ENCODE measurements at regions not wholly inside any gene's neighbourhood (a gene's known extent, or its start where the extent isn't known, plus 50 kb on each side); places are given as distances from the start of the nearest gene placed in this dataset.

DNA sequence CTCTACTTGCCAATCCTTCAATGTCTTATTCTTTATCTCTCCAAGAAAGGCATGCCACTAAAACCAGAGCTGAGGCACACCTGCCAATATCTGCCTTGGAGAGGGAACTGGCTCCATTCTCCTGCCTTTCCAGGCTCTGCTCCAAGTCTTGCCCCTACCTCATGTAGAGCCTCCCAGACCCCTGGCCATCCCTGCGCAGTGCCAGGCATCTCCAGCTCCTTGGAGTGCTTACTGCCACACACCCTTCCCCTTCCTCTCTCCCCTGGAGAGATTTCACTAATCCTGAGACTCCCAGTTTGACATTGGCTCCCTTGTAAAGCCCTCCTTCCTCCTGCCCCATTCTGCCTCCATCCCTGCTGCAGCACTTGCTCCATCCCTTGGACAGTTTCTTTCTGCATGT is 255.2 kb upstream of the ZMIZ1 start:
- Histone ChIP-seq H4K20me1 (ENCODE audit: control insufficient read depth, insufficient read depth, low read length, poor library complexity, severe bottlenecking) (no peaks in the 10 kb centered on the region), H3K36me3 (replicated peaks in 1 of 2; ENCODE audit: control extremely low read depth in 1 of 2, control insufficient read depth in 1 of 2, extremely low read depth in 1 of 2, insufficient read depth in 2 of 2, low read length in 1 of 2) (no peaks in the 10 kb centered on the region), H3K79me2 (ENCODE audit: control insufficient read depth, insufficient read depth, low read length) (no peaks in the 10 kb centered on the region), H3K4me1 (ENCODE audit: control insufficient read depth in 2 of 2, insufficient read depth in 2 of 2, low read length in 2 of 2) (no peaks in the 10 kb centered on the region), H3K4me3 (ENCODE audit: control extremely low read depth in 1 of 5, extremely low read depth in 1 of 5, insufficient read depth in 1 of 5, low read depth in 2 of 5, low read length in 4 of 5) (no peak overlapping the region), H3K9me3 (ENCODE audit: control extremely low read depth in 1 of 3, control insufficient read depth in 2 of 3, insufficient read depth in 1 of 3, low read length in 2 of 3) (no peaks in the 10 kb centered on the region), H3K4me2 (replicated peaks; ENCODE audit: low read depth, low read length, poor library complexity, severe bottlenecking) (no peak overlapping the region), H2AFZ (ENCODE audit: insufficient read depth, low read depth, low read length, poor library complexity, severe bottlenecking) (no peak overlapping the region), H3K27ac (ENCODE audit: low read length in 2 of 2) (no peak overlapping the region), H3K9ac (ENCODE audit: low read length) (no peak overlapping the region), H3K27me3 (replicated peaks in 1 of 4; ENCODE audit: control extremely low read depth in 1 of 4, control insufficient read depth in 3 of 4, insufficient read depth in 4 of 4, low read length in 3 of 4) (peaks cover 0 to 6% (median 0%) of the 10 kb centered on the region in 4 experiments)
- Mint-ChIP-seq H3K27ac (no peak overlapping the region), H3K9me3 (ENCODE audit: insufficient read depth) (no peaks in the 10 kb centered on the region), H3K4me3 (no peak overlapping the region), H3K4me1 (no peaks in the 10 kb centered on the region), H3K27me3 (peaks cover 29% of the 10 kb centered on the region)
- 94% methylated on average over 1 of the region's 1 CpG for WGBS (ENCODE audit: insufficient coverage)
- POLR2A ChIA-PET = no interaction called here
- TF ChIP-seq, protein P1, sequence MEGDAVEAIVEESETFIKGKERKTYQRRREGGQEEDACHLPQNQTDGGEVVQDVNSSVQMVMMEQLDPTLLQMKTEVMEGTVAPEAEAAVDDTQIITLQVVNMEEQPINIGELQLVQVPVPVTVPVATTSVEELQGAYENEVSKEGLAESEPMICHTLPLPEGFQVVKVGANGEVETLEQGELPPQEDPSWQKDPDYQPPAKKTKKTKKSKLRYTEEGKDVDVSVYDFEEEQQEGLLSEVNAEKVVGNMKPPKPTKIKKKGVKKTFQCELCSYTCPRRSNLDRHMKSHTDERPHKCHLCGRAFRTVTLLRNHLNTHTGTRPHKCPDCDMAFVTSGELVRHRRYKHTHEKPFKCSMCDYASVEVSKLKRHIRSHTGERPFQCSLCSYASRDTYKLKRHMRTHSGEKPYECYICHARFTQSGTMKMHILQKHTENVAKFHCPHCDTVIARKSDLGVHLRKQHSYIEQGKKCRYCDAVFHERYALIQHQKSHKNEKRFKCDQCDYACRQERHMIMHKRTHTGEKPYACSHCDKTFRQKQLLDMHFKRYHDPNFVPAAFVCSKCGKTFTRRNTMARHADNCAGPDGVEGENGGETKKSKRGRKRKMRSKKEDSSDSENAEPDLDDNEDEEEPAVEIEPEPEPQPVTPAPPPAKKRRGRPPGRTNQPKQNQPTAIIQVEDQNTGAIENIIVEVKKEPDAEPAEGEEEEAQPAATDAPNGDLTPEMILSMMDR (IDR thresholded peaks at IDR 0.05) = no peak
- TF ChIP-seq EZH2 (IDR thresholded peaks at IDR 0.05; ENCODE audit: borderline replicate concordance, insufficient read depth, low read depth, low read length, poor library complexity, severe bottlenecking) = no peak
- DNase-seq (no peak), ATAC-seq (ENCODE audit: low read depth) (no peak)
- CTCF ChIA-PET = no interaction called here
- intact Hi-C loops (cut with micrococcal nuclease) = no loop called here

DNA sequence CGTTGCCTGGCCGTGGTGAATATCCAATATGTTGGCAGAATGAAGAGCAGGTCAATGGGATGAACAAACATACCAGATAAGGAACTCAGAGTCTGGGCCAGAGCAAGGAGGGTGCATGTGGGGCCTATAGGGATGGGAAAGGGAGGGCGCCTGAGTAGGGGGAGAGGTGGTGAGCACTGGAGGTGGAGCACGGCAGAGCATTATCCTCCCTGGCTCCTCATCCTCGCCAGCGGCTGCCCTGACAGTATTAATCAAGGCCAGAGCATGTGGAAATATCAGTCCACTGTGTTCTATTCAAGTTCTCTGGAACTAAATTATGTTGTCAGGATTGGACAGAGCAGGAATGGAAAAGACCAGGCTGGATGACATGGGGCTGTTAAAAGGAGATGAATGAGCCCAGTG is 254.8 kb upstream of the ZMIZ1 start:
- Histone ChIP-seq H3K9ac (ENCODE audit: low read length) (no peak overlapping the region), H3K4me3 (ENCODE audit: control extremely low read depth in 1 of 5, extremely low read depth in 1 of 5, insufficient read depth in 1 of 5, low read depth in 2 of 5, low read length in 4 of 5) (no peak overlapping the region), H3K79me2 (ENCODE audit: control insufficient read depth, insufficient read depth, low read length) (no peaks in the 10 kb centered on the region), H3K36me3 (replicated peaks in 1 of 2; ENCODE audit: control extremely low read depth in 1 of 2, control insufficient read depth in 1 of 2, extremely low read depth in 1 of 2, insufficient read depth in 2 of 2, low read length in 1 of 2) (no peaks in the 10 kb centered on the region), H3K27me3 (replicated peaks in 1 of 4; ENCODE audit: control extremely low read depth in 1 of 4, control insufficient read depth in 3 of 4, insufficient read depth in 4 of 4, low read length in 3 of 4) (peaks cover 0 to 4% (median 0%) of the 10 kb centered on the region in 4 experiments), H3K4me1 (ENCODE audit: control insufficient read depth in 2 of 2, insufficient read depth in 2 of 2, low read length in 2 of 2) (no peaks in the 10 kb centered on the region), H2AFZ (ENCODE audit: insufficient read depth, low read depth, low read length, poor library complexity, severe bottlenecking) (no peak overlapping the region), H3K9me3 (ENCODE audit: control extremely low read depth in 1 of 3, control insufficient read depth in 2 of 3, insufficient read depth in 1 of 3, low read length in 2 of 3) (no peaks in the 10 kb centered on the region), H3K27ac (ENCODE audit: low read length in 2 of 2) (no peak overlapping the region), H3K4me2 (replicated peaks; ENCODE audit: low read depth, low read length, poor library complexity, severe bottlenecking) (no peak overlapping the region), H4K20me1 (ENCODE audit: control insufficient read depth, insufficient read depth, low read length, poor library complexity, severe bottlenecking) (no peaks in the 10 kb centered on the region)
- ChIA-PET POLR2A (no interaction called here), CTCF (no interaction called here)
- ATAC-seq (ENCODE audit: low read depth) (no peak), DNase-seq (no peak)
- peaks cover 31% of the 10 kb centered on the region for H3K27me3 Mint-ChIP-seq
- no peak for TF ChIP-seq EZH2 (IDR thresholded peaks at IDR 0.05; ENCODE audit: borderline replicate concordance, insufficient read depth, low read depth, low read length, poor library complexity, severe bottlenecking)
- TF ChIP-seq, protein P1 (IDR thresholded peaks at IDR 0.05) = no peak
- WGBS (ENCODE audit: insufficient coverage) = 89% methylated on average over 4 of the region's 6 CpGs
- H3K4me1 Mint-ChIP-seq = no peaks in the 10 kb centered on the region
- no peaks in the 10 kb centered on the region for H3K9me3 Mint-ChIP-seq (ENCODE audit: insufficient read depth)
- no peak overlapping the region for H3K4me3 Mint-ChIP-seq
- no peak overlapping the region for H3K27ac Mint-ChIP-seq
- intact Hi-C loops (cut with micrococcal nuclease) = no loop called here
